ENCODE measurements at regions not wholly inside any gene's neighbourhood (a gene's known extent, or its start where the extent isn't known, plus 50 kb on each side); places are given as distances from the start of the nearest gene placed in this dataset.
"Not testable (repeated sequence)": the region's sequence is repeated elsewhere in the genome, so short reads cannot be mapped to it uniquely, and the experiment has no call there.

- DNase-seq = no peak
Measured at GRCh38 chr20:53792946-53793536, 199.4 kb upstream of the ZNF217 start.

- no peak for DNase-seq
Measured at GRCh38 chr20:53789989-53790675, 196.5 kb upstream of the ZNF217 start.

GRCh38 chr20:53788253-53789022 lies 194.8 kb upstream of the ZNF217 start:
- no peak for DNase-seq

GRCh38 chr20:53787491-53787931 lies 193.9 kb upstream of the ZNF217 start:
- DNase-seq = not testable (repeated sequence)

- DNase-seq = no peak
Measured at GRCh38 chr20:53786445-53787267, 193.0 kb upstream of the ZNF217 start.

- DNase-seq = no peak
Measured at GRCh38 chr20:53786071-53786444, 192.4 kb upstream of the ZNF217 start.

GRCh38 chr20:53785320-53785719 lies 191.7 kb upstream of the ZNF217 start:
- no peak for DNase-seq

GRCh38 chr20:53783768-53784167 lies 190.1 kb upstream of the ZNF217 start:
- no peak for DNase-seq

GRCh38 chr20:53782612-53783246 lies 189.1 kb upstream of the ZNF217 start:
- DNase-seq = no peak

- DNase-seq = no peak
Measured at GRCh38 chr20:53779822-53780221, 186.2 kb upstream of the ZNF217 start.

- DNase-seq = no peak
Measured at GRCh38 chr20:53778736-53779135, 185.1 kb upstream of the ZNF217 start.

GRCh38 chr20:53778041-53778516 lies 184.4 kb upstream of the ZNF217 start:
- DNase-seq = no peak

GRCh38 chr20:53777402-53777801 lies 183.8 kb upstream of the ZNF217 start:
- DNase-seq = not testable (repeated sequence)

- no peak for DNase-seq
Measured at GRCh38 chr20:53776858-53777257, 183.2 kb upstream of the ZNF217 start.

- DNase-seq = no peak
Measured at GRCh38 chr20:53774461-53775203, 181.0 kb upstream of the ZNF217 start.

GRCh38 chr20:53773792-53774401 lies 180.3 kb upstream of the ZNF217 start:
- no peak for DNase-seq

GRCh38 chr20:53773066-53773791 lies 179.6 kb upstream of the ZNF217 start:
- DNase-seq = not testable (repeated sequence)

GRCh38 chr20:53769041-53769440 lies 175.4 kb upstream of the ZNF217 start:
- no peak for DNase-seq

GRCh38 chr20:53768329-53768728 lies 174.7 kb upstream of the ZNF217 start:
- no peak for DNase-seq

- no peak for DNase-seq
Measured at GRCh38 chr20:53767206-53767930, 173.7 kb upstream of the ZNF217 start.
